SK-N-SH (cell line): ENCODE measurements at regions not wholly inside any gene's neighbourhood (a gene's known extent, or its start where the extent isn't known, plus 50 kb on each side); places are given as distances from the start of the nearest gene placed in this dataset.

Experiments used
- CTCF ChIA-PET: fragments of 300-600, 350-600 bp; formaldehyde crosslinking; extraction: SDS; loops from one replicate; lab custom pipeline; 2021; lab: Yijun Ruan, JAX
- POLR2A ChIA-PET: fragments of 350-600 bp; sonication (Branson Sonifier 250); formaldehyde crosslinking; extraction: SDS; loops from one replicate; lab custom pipeline; 2020; ENCODE audit warnings: antibody characterized with exemption, inconsistent platforms; lab: Yijun Ruan, JAX
- DNase-seq: peaks from one replicate; pipeline ENCODE4 v3.0.0; 2012
- H2AFZ ChIP-seq: fragments of 200-600 bp; sonication (generic); 2 replicates; pipeline ENCODE4 v1.8.1; 2016; ENCODE audit warnings: antibody characterized with exemption, mild to moderate bottlenecking, low read depth
- H3F3A ChIP-seq: fragments of 200-600 bp; sonication (generic); replicated peaks from 2 replicates; pipeline ENCODE3; 2016; ENCODE audit warnings: antibody characterized with exemption, mild to moderate bottlenecking; ENCODE audit not compliant: insufficient read depth
- H3K27ac ChIP-seq, 2 experiments: fragments of 200-500 bp in 1 of 2; fragments of 200-600 bp in 1 of 2; sonication (Bioruptor generic) in 1 of 2; sonication (generic), shearing (Covaris generic) in 1 of 2; 2 replicates each; pipeline versions ENCODE4 v1.5.1 to v1.6.1; 2014 to 2016; ENCODE audit warnings: low read depth in 2 of 2, inconsistent platforms in 1 of 2, low read length in 1 of 2, mild to moderate bottlenecking in 1 of 2, mixed read lengths in 1 of 2
- H3K27me3 ChIP-seq: fragments of 200-600 bp; sonication (generic), shearing (Covaris generic); 2 replicates; pipeline ENCODE4 v1.6.1; 2016; ENCODE audit warnings: mixed run types; ENCODE audit not compliant: insufficient read depth
- H3K36me3 ChIP-seq, 2 experiments: fragments of 200-500 bp in 1 of 2; fragments of 200-600 bp in 1 of 2; sonication (Bioruptor generic) in 1 of 2; sonication (generic) in 1 of 2; replicated peaks in 1 of 2; 2 replicates each; pipeline versions ENCODE3 to v1.5.1; 2014 to 2016; ENCODE audit warnings: low read length in 1 of 2, mild to moderate bottlenecking in 1 of 2; ENCODE audit not compliant: insufficient read depth in 2 of 2, control insufficient read depth in 1 of 2
- H3K4me1 ChIP-seq, 2 experiments: fragments of 200-500 bp in 1 of 2; fragments of 200-600 bp in 1 of 2; sonication (Bioruptor generic) in 1 of 2; sonication (generic), shearing (Covaris generic) in 1 of 2; 2 replicates each; pipeline versions ENCODE4 v1.5.1 to v1.6.1; 2014 to 2016; ENCODE audit warnings: low read depth in 1 of 2, low read length in 1 of 2, mixed run types in 1 of 2; ENCODE audit not compliant: insufficient read depth in 2 of 2, control insufficient read depth in 1 of 2
- H3K4me2 ChIP-seq: fragments of 200-600 bp; sonication (generic), shearing (Covaris generic); 2 replicates; pipeline ENCODE4 v1.6.1; 2017; ENCODE audit warnings: mixed run types
- H3K4me3 ChIP-seq, 2 experiments: fragments of 200-500 bp in 1 of 2; fragments of 200-600 bp in 1 of 2; sonication (Bioruptor generic) in 1 of 2; sonication (generic), shearing (Covaris generic) in 1 of 2; 2 replicates each; pipeline versions ENCODE4 v1.5.1 to v1.8.1; 2014 to 2016; ENCODE audit warnings: low read depth in 2 of 2, inconsistent platforms in 1 of 2, low read length in 1 of 2, mild to moderate bottlenecking in 1 of 2, mixed read lengths in 1 of 2, moderate library complexity in 1 of 2
- H3K79me2 ChIP-seq: fragments of 200-600 bp; sonication (generic); 2 replicates; pipeline ENCODE4 v1.8.1; 2017; ENCODE audit warnings: mild to moderate bottlenecking; ENCODE audit not compliant: insufficient read depth
- H3K9ac ChIP-seq: fragments of 200-600 bp; sonication (generic); 2 replicates; pipeline ENCODE4 v1.6.1; 2017; ENCODE audit warnings: mixed run types
- H3K9me2 ChIP-seq: fragments of 200-600 bp; sonication (generic); 2 replicates; pipeline ENCODE4 v1.6.1; 2017; ENCODE audit warnings: mixed run types
- H3K9me3 ChIP-seq: fragments of 200-600 bp; sonication (generic); 2 replicates; pipeline ENCODE4 v1.6.1; 2017; ENCODE audit warnings: mixed run types, mild to moderate bottlenecking, moderate library complexity
- H4K20me1 ChIP-seq: fragments of 200-600 bp; sonication (generic); 2 replicates; pipeline ENCODE4 v1.6.1; 2017; ENCODE audit warnings: mild to moderate bottlenecking, mixed run types; ENCODE audit not compliant: insufficient read depth
- CHD2 ChIP-seq: fragments of 150-350 bp; IDR thresholded peaks from 2 replicates; pipeline ENCODE4 v1.6.1; 2018; ENCODE audit warnings: low read length; ENCODE audit not compliant: partially characterized antibody
- ELF1 ChIP-seq: IDR thresholded peaks from 2 replicates; pipeline ENCODE4 v1.4.0; 2012
- FOXJ3 ChIP-seq: sonication (generic); formaldehyde crosslinking; IDR thresholded peaks from 2 replicates; pipeline ENCODE4 v1.5.1; 2020; ENCODE audit warnings: mild to moderate bottlenecking, missing genetic modification reagents
- GABPA ChIP-seq: IDR thresholded peaks from 2 replicates; pipeline ENCODE4 v1.4.0; 2012; ENCODE audit warnings: low read depth, mild to moderate bottlenecking
- GATA2 ChIP-seq: sonication (generic); formaldehyde crosslinking; IDR thresholded peaks from 2 replicates; pipeline ENCODE4 v1.5.0; 2020; ENCODE audit warnings: mild to moderate bottlenecking, missing genetic modification reagents
- MEF2A ChIP-seq: IDR thresholded peaks from 2 replicates; pipeline ENCODE4 v1.4.0; 2012; ENCODE audit warnings: low read depth, borderline replicate concordance
- MXI1 ChIP-seq: IDR thresholded peaks from 2 replicates; pipeline ENCODE4 v1.6.1; 2012; ENCODE audit warnings: mild to moderate bottlenecking, low read depth, low read length, improper control_type of control experiment
- NFIC ChIP-seq: IDR thresholded peaks from 2 replicates; pipeline ENCODE4 v1.4.0; 2012; ENCODE audit warnings: borderline replicate concordance
- POLR2AphosphoS5 ChIP-seq: IDR thresholded peaks from 2 replicates; pipeline ENCODE4 v1.6.1; 2012; ENCODE audit warnings: low read depth, low read length
- RAD21 ChIP-seq: IDR thresholded peaks from 2 replicates; pipeline ENCODE4 v1.6.1; 2012; ENCODE audit warnings: mild to moderate bottlenecking, low read length
- RCOR1 ChIP-seq: fragments of 150-350 bp; IDR thresholded peaks from 2 replicates; pipeline ENCODE4 v1.6.1; 2017; ENCODE audit warnings: antibody characterized with exemption, low read length
- RFX5 ChIP-seq: IDR thresholded peaks from 2 replicates; pipeline ENCODE4 v1.6.1; 2012; ENCODE audit warnings: mild to moderate bottlenecking, improper control_type of control experiment, low read length
- SIN3A ChIP-seq: IDR thresholded peaks from 2 replicates; pipeline ENCODE4 v1.6.1; 2012; ENCODE audit warnings: low read depth, mild to moderate bottlenecking, low read length, moderate library complexity, borderline replicate concordance
- TEAD4 ChIP-seq: IDR thresholded peaks from 2 replicates; pipeline ENCODE4 v1.4.0; 2012; ENCODE audit warnings: mild to moderate bottlenecking, borderline replicate concordance; ENCODE audit not compliant: insufficient read depth
- YY1 ChIP-seq: IDR thresholded peaks from 2 replicates; pipeline ENCODE4 v1.4.0; 2012; ENCODE audit warnings: low read depth, mild to moderate bottlenecking
- WGBS: methylation state at CpG from one replicate; pipeline ENCODE4 v1.1.6; 2017; ENCODE audit warnings: low lambda C conversion rate; 5-methylcytosine and 5-hydroxymethylcytosine counted together
- TF ChIP-seq, protein P1 (sequence below): fragments of 200-600 bp; sonication (generic); IDR thresholded peaks from 2 replicates; pipeline ENCODE4 v1.6.1; 2017; ENCODE audit warnings: antibody characterized with exemption, mild to moderate bottlenecking, moderate library complexity
- TF ChIP-seq, protein P2 (sequence below): fragments of 150-350 bp; IDR thresholded peaks from 2 replicates; pipeline ENCODE4 v1.6.1; 2016; ENCODE audit warnings: mild to moderate bottlenecking, low read depth, low read length
- TF ChIP-seq, protein P3 (sequence below): IDR thresholded peaks from 2 replicates; pipeline ENCODE4 v1.6.1; 2012; ENCODE audit warnings: mild to moderate bottlenecking, low read depth, low read length, moderate library complexity
- TF ChIP-seq, protein P4 (sequence below): IDR thresholded peaks from 2 replicates; pipeline ENCODE4 v1.4.0; 2012; ENCODE audit warnings: low read depth

DNA sequence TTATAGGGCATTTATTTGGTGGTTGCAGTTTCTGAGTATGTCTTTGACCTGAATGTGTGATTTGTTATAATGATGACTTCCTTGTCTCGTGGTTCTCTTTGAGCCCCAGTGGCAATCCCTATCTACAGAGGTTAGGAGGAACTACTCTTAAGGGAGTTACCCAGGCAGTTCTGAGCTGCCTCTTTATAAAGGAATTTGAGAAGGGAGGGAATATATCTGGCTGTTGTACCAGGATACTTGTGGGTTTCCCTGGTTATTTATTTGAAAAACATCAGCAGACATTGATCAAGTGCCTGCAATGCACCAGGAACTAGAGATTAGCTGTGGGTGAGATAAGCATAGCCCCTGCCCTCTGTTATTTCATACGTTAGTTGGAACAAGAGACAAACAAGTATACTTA, 243.5 kb upstream of the ARHGAP20 start:
- no peak overlapping the region for H3K4me3 ChIP-seq
- H3K27ac ChIP-seq, result no peak overlapping the region
- H3K9me2 ChIP-seq, result no peaks in the 10 kb centered on the region
- no peaks in the 10 kb centered on the region for H3K27me3 ChIP-seq
- 56% methylated on average over 2 of the region's 2 CpGs for WGBS
- H3K36me3 ChIP-seq, result no peaks in the 10 kb centered on the region
- H2AFZ ChIP-seq, result no peak overlapping the region
- no peak overlapping the region for H3K9ac ChIP-seq
- ChIA-PET POLR2A (no interaction called here), CTCF (no interaction called here)
- TF ChIP-seq, protein P1, sequence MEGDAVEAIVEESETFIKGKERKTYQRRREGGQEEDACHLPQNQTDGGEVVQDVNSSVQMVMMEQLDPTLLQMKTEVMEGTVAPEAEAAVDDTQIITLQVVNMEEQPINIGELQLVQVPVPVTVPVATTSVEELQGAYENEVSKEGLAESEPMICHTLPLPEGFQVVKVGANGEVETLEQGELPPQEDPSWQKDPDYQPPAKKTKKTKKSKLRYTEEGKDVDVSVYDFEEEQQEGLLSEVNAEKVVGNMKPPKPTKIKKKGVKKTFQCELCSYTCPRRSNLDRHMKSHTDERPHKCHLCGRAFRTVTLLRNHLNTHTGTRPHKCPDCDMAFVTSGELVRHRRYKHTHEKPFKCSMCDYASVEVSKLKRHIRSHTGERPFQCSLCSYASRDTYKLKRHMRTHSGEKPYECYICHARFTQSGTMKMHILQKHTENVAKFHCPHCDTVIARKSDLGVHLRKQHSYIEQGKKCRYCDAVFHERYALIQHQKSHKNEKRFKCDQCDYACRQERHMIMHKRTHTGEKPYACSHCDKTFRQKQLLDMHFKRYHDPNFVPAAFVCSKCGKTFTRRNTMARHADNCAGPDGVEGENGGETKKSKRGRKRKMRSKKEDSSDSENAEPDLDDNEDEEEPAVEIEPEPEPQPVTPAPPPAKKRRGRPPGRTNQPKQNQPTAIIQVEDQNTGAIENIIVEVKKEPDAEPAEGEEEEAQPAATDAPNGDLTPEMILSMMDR, result no peak
- TF ChIP-seq POLR2AphosphoS5, result no peak
- TF ChIP-seq GATA2 (CRISPR knock-in tag), result no peak
- TF ChIP-seq MXI1, result no peak
- no peak for TF ChIP-seq GABPA
- no peak for TF ChIP-seq RCOR1
- TF ChIP-seq RAD21, result no peak
- no peak for TF ChIP-seq TEAD4
- H3K79me2 ChIP-seq, result no peaks in the 10 kb centered on the region
- H3K9me3 ChIP-seq, result no peaks in the 10 kb centered on the region
- no peaks in the 10 kb centered on the region for H3F3A ChIP-seq
- peaks cover 0 to 2% of the 10 kb centered on the region in 2 experiments; a peak in 1 of 4 replicates for H3K4me1 ChIP-seq
- H4K20me1 ChIP-seq, result no peaks in the 10 kb centered on the region
- no peak for DNase-seq
- no peak overlapping the region for H3K4me2 ChIP-seq

DNA sequence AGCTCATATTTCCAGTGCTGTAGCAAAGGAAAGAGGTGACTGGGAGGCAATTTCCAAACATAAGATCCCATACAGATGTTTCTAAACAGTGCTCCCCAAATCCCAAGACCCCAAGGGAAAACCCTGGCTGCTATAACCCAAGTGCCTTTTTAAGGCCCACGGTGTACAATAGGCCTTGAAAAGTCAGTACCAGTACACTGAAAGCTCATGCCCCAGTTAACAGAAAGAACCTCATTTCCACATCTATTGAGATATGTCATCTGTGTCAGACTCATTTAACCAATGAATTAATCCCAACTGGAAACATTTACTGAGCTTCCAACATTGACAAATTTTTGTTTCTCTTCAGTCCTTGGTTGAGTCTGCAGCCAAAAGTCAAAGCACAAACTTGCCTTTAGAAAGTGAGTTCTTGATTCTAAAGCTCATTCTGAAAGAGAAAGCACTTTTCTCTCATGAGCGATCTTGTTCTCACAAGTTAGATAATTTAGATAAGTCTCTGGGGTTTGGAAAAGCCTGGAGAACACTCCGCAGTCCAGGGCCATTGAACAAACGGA, 239.8 kb upstream of the ARHGAP20 start:
- POLR2A ChIA-PET, result no interaction called here

More for the DNA sequence above, 239.8 kb upstream of the ARHGAP20 start:
- H3K79me2 ChIP-seq, result no peaks in the 10 kb centered on the region
- peaks cover 0 to 2% of the 10 kb centered on the region in 2 experiments; a peak in 1 of 4 replicates for H3K4me1 ChIP-seq
- no peak overlapping the region for H3K4me3 ChIP-seq
- CTCF ChIA-PET, result interaction anchor here (0.7 to 1.4 kb wide), 3 partner anchors 19 to 21 kb away, joined by 3 to 4 read pairs (median 3); no protein-coding TSS in a partner anchor
- H3K4me2 ChIP-seq, result no peak overlapping the region
- H3K9me2 ChIP-seq, result no peaks in the 10 kb centered on the region
- DNase-seq, result no peak
- no peak overlapping the region for H3K27ac ChIP-seq
- H3K27me3 ChIP-seq, result no peaks in the 10 kb centered on the region
- H3K9me3 ChIP-seq, result no peaks in the 10 kb centered on the region
- TF ChIP-seq NFIC (no peak), MXI1 (no peak), RFX5 (no peak), POLR2AphosphoS5 (no peak), GATA2 (CRISPR knock-in tag) (no peak), SIN3A (no peak), MEF2A (no peak), YY1 (no peak), FOXJ3 (CRISPR knock-in tag) (no peak), ELF1 (no peak), CHD2 (no peak)
- TF ChIP-seq, protein P2, sequence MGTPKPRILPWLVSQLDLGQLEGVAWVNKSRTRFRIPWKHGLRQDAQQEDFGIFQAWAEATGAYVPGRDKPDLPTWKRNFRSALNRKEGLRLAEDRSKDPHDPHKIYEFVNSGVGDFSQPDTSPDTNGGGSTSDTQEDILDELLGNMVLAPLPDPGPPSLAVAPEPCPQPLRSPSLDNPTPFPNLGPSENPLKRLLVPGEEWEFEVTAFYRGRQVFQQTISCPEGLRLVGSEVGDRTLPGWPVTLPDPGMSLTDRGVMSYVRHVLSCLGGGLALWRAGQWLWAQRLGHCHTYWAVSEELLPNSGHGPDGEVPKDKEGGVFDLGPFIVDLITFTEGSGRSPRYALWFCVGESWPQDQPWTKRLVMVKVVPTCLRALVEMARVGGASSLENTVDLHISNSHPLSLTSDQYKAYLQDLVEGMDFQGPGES, result no peak
- TF ChIP-seq, protein P1, result no peak
- TF ChIP-seq, protein P3, sequence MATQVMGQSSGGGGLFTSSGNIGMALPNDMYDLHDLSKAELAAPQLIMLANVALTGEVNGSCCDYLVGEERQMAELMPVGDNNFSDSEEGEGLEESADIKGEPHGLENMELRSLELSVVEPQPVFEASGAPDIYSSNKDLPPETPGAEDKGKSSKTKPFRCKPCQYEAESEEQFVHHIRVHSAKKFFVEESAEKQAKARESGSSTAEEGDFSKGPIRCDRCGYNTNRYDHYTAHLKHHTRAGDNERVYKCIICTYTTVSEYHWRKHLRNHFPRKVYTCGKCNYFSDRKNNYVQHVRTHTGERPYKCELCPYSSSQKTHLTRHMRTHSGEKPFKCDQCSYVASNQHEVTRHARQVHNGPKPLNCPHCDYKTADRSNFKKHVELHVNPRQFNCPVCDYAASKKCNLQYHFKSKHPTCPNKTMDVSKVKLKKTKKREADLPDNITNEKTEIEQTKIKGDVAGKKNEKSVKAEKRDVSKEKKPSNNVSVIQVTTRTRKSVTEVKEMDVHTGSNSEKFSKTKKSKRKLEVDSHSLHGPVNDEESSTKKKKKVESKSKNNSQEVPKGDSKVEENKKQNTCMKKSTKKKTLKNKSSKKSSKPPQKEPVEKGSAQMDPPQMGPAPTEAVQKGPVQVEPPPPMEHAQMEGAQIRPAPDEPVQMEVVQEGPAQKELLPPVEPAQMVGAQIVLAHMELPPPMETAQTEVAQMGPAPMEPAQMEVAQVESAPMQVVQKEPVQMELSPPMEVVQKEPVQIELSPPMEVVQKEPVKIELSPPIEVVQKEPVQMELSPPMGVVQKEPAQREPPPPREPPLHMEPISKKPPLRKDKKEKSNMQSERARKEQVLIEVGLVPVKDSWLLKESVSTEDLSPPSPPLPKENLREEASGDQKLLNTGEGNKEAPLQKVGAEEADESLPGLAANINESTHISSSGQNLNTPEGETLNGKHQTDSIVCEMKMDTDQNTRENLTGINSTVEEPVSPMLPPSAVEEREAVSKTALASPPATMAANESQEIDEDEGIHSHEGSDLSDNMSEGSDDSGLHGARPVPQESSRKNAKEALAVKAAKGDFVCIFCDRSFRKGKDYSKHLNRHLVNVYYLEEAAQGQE, result no peak
- TF ChIP-seq, protein P4, sequence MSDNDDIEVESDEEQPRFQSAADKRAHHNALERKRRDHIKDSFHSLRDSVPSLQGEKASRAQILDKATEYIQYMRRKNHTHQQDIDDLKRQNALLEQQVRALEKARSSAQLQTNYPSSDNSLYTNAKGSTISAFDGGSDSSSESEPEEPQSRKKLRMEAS, result no peak
- H3K9ac ChIP-seq, result no peak overlapping the region
- 79% methylated on average over 4 of the region's 4 CpGs for WGBS
- no peaks in the 10 kb centered on the region for H3K36me3 ChIP-seq
- no peaks in the 10 kb centered on the region for H3F3A ChIP-seq
- no peaks in the 10 kb centered on the region for H4K20me1 ChIP-seq
- no peak overlapping the region for H2AFZ ChIP-seq
